K562 (cell line): ENCODE measurements at regions not wholly inside any gene's neighbourhood (a gene's known extent, or its start where the extent isn't known, plus 50 kb on each side); places are given as distances from the start of the nearest gene placed in this dataset.

Source experiments
- FOSL1 ChIP-seq: fragments of 200-800 bp; sonication (Bioruptor generic); conservative IDR thresholded peaks from 2 replicates; pipeline ENCODE4 v1.6.1; 2016; ENCODE audit warnings: missing genetic modification characterization, missing compliant biosample characterization
- GATAD2A ChIP-seq: fragments of 450-650 bp; IDR thresholded peaks from 2 replicates; pipeline ENCODE4 v1.6.1; 2017
- HMGN3 ChIP-seq: IDR thresholded peaks from 2 replicates; pipeline ENCODE4 v1.6.1; 2011; ENCODE audit warnings: borderline replicate concordance, low read depth, mild to moderate bottlenecking, mixed read lengths, low read length; ENCODE audit not compliant: insufficient read length; ENCODE audit errors: extremely low read depth
- MTA3 ChIP-seq: fragments of 450-650 bp; formaldehyde crosslinking; IDR thresholded peaks from 2 replicates; pipeline ENCODE4 v1.6.1; 2017; ENCODE audit warnings: mild to moderate bottlenecking, borderline replicate concordance
- PPARD ChIP-seq: fragments of 250-450 bp; sonication (Bioruptor Pico); IDR thresholded peaks from 2 replicates; pipeline ENCODE4 v1.8.0; 2022; ENCODE audit warnings: inconsistent platforms, mild to moderate bottlenecking, moderate library complexity
- SMARCA4 ChIP-seq: fragments of 450-650 bp; IDR thresholded peaks from 2 replicates; pipeline ENCODE4 v1.6.1; 2016
- SMARCE1 ChIP-seq: fragments of 450-650 bp; IDR thresholded peaks from 2 replicates; pipeline ENCODE4 v1.7.1; 2016; ENCODE audit warnings: mild to moderate bottlenecking
- SREBF1 ChIP-seq: fragments of 150-350 bp; IDR thresholded peaks from 2 replicates; pipeline ENCODE4 v1.6.1; 2014; ENCODE audit warnings: antibody characterized with exemption, low read depth, low read length, borderline replicate concordance
- TAF15 ChIP-seq: fragments of 200-400 bp; formaldehyde crosslinking; IDR thresholded peaks from 2 replicates; pipeline ENCODE4 v1.6.1; 2017; ENCODE audit warnings: mild to moderate bottlenecking, low read depth, low read length, moderate library complexity
- TSC22D4 ChIP-seq: fragments of 450-650 bp; IDR thresholded peaks from 2 replicates; pipeline ENCODE4 v1.6.1; 2016; ENCODE audit warnings: missing genetic modification characterization, missing biosample characterization, control low read depth
- XRCC5 ChIP-seq: fragments of 200-400 bp; formaldehyde crosslinking; IDR thresholded peaks from 2 replicates; pipeline ENCODE4 v1.6.1; 2017; ENCODE audit warnings: low read depth, mild to moderate bottlenecking, low read length
- YBX1 ChIP-seq: fragments of 450-650 bp; IDR thresholded peaks from 2 replicates; pipeline ENCODE4 v1.7.1; 2016; ENCODE audit warnings: mild to moderate bottlenecking
- ZFX ChIP-seq: sonication (generic); formaldehyde crosslinking; IDR thresholded peaks from 2 replicates; pipeline ENCODE4 v1.8.0; 2022; ENCODE audit warnings: mild to moderate bottlenecking, missing genetic modification reagents, moderate library complexity
- ZNF507 ChIP-seq: conservative IDR thresholded peaks from 2 replicates; pipeline ENCODE4 v1.6.1; 2017; ENCODE audit warnings: missing genetic modification characterization, missing compliant biosample characterization
- ZNF764 ChIP-seq: fragments of 250-450 bp; sonication (Bioruptor Pico); IDR thresholded peaks from 2 replicates; pipeline ENCODE4 v1.4.0; 2020; ENCODE audit warnings: low read depth, mild to moderate bottlenecking, moderate library complexity
- TF ChIP-seq, protein P1 (sequence below), 2 experiments: IDR thresholded peaks; 2 replicates each; pipeline ENCODE4 v1.6.1; 2012; ENCODE audit warnings: improper control_type of control experiment in 2 of 2, low read depth in 2 of 2, low read length in 2 of 2, borderline replicate concordance in 1 of 2
- TF ChIP-seq, protein P2 (sequence below): sonication (generic); formaldehyde crosslinking; IDR thresholded peaks from 2 replicates; pipeline ENCODE4 v1.8.0; 2023; ENCODE audit warnings: missing genetic modification reagents, mild to moderate bottlenecking, borderline replicate concordance
- TF ChIP-seq, protein P3 (sequence below): fragments of 450-650 bp; IDR thresholded peaks from 2 replicates; pipeline ENCODE4 v1.6.1; 2017; ENCODE audit warnings: antibody characterized with exemption

GRCh38 chr12:124422570-124423523, 128.0 kb downstream of the RFLNA start (continued):
- TF ChIP-seq, protein P1, sequence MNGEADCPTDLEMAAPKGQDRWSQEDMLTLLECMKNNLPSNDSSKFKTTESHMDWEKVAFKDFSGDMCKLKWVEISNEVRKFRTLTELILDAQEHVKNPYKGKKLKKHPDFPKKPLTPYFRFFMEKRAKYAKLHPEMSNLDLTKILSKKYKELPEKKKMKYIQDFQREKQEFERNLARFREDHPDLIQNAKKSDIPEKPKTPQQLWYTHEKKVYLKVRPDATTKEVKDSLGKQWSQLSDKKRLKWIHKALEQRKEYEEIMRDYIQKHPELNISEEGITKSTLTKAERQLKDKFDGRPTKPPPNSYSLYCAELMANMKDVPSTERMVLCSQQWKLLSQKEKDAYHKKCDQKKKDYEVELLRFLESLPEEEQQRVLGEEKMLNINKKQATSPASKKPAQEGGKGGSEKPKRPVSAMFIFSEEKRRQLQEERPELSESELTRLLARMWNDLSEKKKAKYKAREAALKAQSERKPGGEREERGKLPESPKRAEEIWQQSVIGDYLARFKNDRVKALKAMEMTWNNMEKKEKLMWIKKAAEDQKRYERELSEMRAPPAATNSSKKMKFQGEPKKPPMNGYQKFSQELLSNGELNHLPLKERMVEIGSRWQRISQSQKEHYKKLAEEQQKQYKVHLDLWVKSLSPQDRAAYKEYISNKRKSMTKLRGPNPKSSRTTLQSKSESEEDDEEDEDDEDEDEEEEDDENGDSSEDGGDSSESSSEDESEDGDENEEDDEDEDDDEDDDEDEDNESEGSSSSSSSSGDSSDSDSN (IDR thresholded peaks at IDR 0.05; ENCODE audit: borderline replicate concordance in 1 of 2, low read depth in 2 of 2, low read length in 2 of 2) = no peak
- TF ChIP-seq FOSL1 (tag) = peak; percentile 91
- no peak for TF ChIP-seq XRCC5
- no peak for TF ChIP-seq TSC22D4 (tag)
- TF ChIP-seq SREBF1 = no peak
- TF ChIP-seq, protein P2, sequence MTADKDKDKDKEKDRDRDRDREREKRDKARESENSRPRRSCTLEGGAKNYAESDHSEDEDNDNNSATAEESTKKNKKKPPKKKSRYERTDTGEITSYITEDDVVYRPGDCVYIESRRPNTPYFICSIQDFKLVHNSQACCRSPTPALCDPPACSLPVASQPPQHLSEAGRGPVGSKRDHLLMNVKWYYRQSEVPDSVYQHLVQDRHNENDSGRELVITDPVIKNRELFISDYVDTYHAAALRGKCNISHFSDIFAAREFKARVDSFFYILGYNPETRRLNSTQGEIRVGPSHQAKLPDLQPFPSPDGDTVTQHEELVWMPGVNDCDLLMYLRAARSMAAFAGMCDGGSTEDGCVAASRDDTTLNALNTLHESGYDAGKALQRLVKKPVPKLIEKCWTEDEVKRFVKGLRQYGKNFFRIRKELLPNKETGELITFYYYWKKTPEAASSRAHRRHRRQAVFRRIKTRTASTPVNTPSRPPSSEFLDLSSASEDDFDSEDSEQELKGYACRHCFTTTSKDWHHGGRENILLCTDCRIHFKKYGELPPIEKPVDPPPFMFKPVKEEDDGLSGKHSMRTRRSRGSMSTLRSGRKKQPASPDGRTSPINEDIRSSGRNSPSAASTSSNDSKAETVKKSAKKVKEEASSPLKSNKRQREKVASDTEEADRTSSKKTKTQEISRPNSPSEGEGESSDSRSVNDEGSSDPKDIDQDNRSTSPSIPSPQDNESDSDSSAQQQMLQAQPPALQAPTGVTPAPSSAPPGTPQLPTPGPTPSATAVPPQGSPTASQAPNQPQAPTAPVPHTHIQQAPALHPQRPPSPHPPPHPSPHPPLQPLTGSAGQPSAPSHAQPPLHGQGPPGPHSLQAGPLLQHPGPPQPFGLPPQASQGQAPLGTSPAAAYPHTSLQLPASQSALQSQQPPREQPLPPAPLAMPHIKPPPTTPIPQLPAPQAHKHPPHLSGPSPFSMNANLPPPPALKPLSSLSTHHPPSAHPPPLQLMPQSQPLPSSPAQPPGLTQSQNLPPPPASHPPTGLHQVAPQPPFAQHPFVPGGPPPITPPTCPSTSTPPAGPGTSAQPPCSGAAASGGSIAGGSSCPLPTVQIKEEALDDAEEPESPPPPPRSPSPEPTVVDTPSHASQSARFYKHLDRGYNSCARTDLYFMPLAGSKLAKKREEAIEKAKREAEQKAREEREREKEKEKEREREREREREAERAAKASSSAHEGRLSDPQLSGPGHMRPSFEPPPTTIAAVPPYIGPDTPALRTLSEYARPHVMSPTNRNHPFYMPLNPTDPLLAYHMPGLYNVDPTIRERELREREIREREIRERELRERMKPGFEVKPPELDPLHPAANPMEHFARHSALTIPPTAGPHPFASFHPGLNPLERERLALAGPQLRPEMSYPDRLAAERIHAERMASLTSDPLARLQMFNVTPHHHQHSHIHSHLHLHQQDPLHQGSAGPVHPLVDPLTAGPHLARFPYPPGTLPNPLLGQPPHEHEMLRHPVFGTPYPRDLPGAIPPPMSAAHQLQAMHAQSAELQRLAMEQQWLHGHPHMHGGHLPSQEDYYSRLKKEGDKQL (CRISPR knock-in tag) = no peak
- no peak for TF ChIP-seq YBX1
- no peak for TF ChIP-seq PPARD (CRISPR knock-in tag)
- TF ChIP-seq SMARCE1 = 0 out of 2 replicates have a peak, but pooled peaks have one; percentile 52
- TF ChIP-seq ZNF507 (tag) = no peak
- TF ChIP-seq ZNF764 (CRISPR knock-in tag) = no peak
- no peak for TF ChIP-seq TAF15
- no peak; the same call in 1 of the 2 replicates for TF ChIP-seq GATAD2A
- TF ChIP-seq SMARCA4 = peak; percentile 49; the same call in 1 of the 2 replicates
- TF ChIP-seq, protein P3, sequence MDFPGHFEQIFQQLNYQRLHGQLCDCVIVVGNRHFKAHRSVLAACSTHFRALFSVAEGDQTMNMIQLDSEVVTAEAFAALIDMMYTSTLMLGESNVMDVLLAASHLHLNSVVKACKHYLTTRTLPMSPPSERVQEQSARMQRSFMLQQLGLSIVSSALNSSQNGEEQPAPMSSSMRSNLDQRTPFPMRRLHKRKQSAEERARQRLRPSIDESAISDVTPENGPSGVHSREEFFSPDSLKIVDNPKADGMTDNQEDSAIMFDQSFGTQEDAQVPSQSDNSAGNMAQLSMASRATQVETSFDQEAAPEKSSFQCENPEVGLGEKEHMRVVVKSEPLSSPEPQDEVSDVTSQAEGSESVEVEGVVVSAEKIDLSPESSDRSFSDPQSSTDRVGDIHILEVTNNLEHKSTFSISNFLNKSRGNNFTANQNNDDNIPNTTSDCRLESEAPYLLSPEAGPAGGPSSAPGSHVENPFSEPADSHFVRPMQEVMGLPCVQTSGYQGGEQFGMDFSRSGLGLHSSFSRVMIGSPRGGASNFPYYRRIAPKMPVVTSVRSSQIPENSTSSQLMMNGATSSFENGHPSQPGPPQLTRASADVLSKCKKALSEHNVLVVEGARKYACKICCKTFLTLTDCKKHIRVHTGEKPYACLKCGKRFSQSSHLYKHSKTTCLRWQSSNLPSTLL = no peak
- TF ChIP-seq HMGN3 = peak; percentile 78
- TF ChIP-seq ZFX = peak; percentile 81
- TF ChIP-seq MTA3 = 0 out of 2 replicates have a peak, but pooled peaks have one; percentile 27
